Thyroid gland (tissue), 4 donors: ENCODE measurements at regions not wholly inside any gene's neighbourhood (a gene's known extent, or its start where the extent isn't known, plus 50 kb on each side); places are given as distances from the start of the nearest gene placed in this dataset.

ENCODE experiments used
- POLR2A ChIP-seq, 2 donors: fragments of 450-650 bp; IDR thresholded peaks; one replicate each; pipeline ENCODE4 v1.6.1; 2017; ENCODE audit warnings: antibody characterized with exemption in 2 of 2, mild to moderate bottlenecking in 2 of 2, moderate library complexity in 1 of 2
- TF ChIP-seq, protein P1 (sequence below), 6 experiments: fragments of 200-600 bp in 3 of 6; fragments of 450-650 bp in 3 of 6; sonication (generic) in 3 of 6; IDR thresholded peaks; one replicate each; pipeline ENCODE4 v1.5.1; 2016 to 2019; ENCODE audit warnings: antibody characterized with exemption in 6 of 6, mild to moderate bottlenecking in 2 of 6, inconsistent platforms in 1 of 6, moderate library complexity in 1 of 6

DNA sequence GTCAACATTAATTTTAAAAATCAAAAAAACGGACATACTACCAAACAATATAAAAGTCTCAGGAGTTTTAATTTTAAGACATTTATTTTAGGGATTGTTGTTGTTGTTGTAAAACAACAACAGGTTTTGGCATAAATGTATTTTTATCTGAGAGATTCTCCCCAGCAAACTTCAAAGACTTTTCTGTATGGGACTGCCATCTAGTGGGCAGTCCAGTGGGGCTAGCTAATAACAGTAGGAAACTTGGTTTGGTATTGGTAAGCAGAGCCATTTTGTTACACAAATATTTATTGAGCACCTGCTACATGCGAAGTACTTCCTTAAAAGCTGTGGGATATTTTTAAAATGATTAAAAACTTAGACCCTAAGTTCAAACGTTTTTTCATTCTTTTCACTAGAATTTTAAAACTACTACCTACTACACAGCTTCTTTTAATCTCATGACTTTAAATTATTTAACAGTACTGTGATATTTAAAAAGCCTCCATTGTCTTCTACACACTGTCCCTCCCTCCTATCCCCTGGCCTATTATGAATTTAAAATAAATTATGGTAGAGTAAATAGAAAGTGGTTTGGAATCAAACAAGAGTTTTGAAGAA is 1028.4 kb upstream of the INTU start:
- TF ChIP-seq, protein P1, sequence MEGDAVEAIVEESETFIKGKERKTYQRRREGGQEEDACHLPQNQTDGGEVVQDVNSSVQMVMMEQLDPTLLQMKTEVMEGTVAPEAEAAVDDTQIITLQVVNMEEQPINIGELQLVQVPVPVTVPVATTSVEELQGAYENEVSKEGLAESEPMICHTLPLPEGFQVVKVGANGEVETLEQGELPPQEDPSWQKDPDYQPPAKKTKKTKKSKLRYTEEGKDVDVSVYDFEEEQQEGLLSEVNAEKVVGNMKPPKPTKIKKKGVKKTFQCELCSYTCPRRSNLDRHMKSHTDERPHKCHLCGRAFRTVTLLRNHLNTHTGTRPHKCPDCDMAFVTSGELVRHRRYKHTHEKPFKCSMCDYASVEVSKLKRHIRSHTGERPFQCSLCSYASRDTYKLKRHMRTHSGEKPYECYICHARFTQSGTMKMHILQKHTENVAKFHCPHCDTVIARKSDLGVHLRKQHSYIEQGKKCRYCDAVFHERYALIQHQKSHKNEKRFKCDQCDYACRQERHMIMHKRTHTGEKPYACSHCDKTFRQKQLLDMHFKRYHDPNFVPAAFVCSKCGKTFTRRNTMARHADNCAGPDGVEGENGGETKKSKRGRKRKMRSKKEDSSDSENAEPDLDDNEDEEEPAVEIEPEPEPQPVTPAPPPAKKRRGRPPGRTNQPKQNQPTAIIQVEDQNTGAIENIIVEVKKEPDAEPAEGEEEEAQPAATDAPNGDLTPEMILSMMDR (IDR thresholded peaks at IDR 0.05), result peak in 5 of 6 experiments; percentile 20 to 63 (median 51)
- no peak for TF ChIP-seq POLR2A (IDR thresholded peaks at IDR 0.05)
